Panc1 (cell line): ENCODE measurements at regions not wholly inside any gene's neighbourhood (a gene's known extent, or its start where the extent isn't known, plus 50 kb on each side); places are given as distances from the start of the nearest gene placed in this dataset.

Experiments
- CTCF ChIP-seq: fragments of 450-650 bp; IDR thresholded peaks from 2 replicates; pipeline ENCODE4 v1.5.1; 2017; ENCODE audit warnings: mild to moderate bottlenecking
- POLR2AphosphoS5 ChIP-seq: IDR thresholded peaks from 2 replicates; pipeline ENCODE4 v1.6.1; 2012; ENCODE audit warnings: mild to moderate bottlenecking, low read depth, low read length, moderate library complexity

- TF ChIP-seq CTCF: no peak
- no peak for TF ChIP-seq POLR2AphosphoS5
Measured at GRCh38 chr15:61376516-61376915, 147.4 kb upstream of the RORA start.
